Calu3 (cell line): ENCODE measurements at regions not wholly inside any gene's neighbourhood (a gene's known extent, or its start where the extent isn't known, plus 50 kb on each side); places are given as distances from the start of the nearest gene placed in this dataset.

Source experiments
- BruUV-seq: library from RNA; stranded (reverse); fragments of 400-500 nt; replicated peaks from 2 replicates; lab custom pipeline; 2021; lab: Mats Ljungman, UMichigan
- CTCF ChIA-PET: fragments of 300-600 bp; sonication (Branson Sonifier 250); formaldehyde crosslinking; loops from one replicate; lab custom pipeline; 2022; ENCODE audit warnings: antibody characterized with exemption; lab: Charles Lee
- DNase-seq: peaks from one replicate; pipeline ENCODE4 v3.0.0; 2022
- H3K27ac Mint-ChIP-seq: one replicate; pipeline ENCODE4 v1.8.0; 2022; ENCODE audit warnings: mixed read lengths; ENCODE audit not compliant: unreplicated experiment
- H3K27me3 Mint-ChIP-seq: one replicate; pipeline ENCODE4 v1.8.0; 2022; ENCODE audit warnings: mixed read lengths; ENCODE audit not compliant: unreplicated experiment
- H3K36me3 Mint-ChIP-seq: one replicate; pipeline ENCODE4 v1.8.0; 2022; ENCODE audit warnings: mild to moderate bottlenecking, moderate library complexity, mixed read lengths; ENCODE audit not compliant: insufficient read depth, unreplicated experiment
- H3K4me1 Mint-ChIP-seq: one replicate; pipeline ENCODE4 v1.8.0; 2022; ENCODE audit warnings: mild to moderate bottlenecking, low read depth, mixed read lengths; ENCODE audit not compliant: unreplicated experiment
- H3K4me3 Mint-ChIP-seq: one replicate; pipeline ENCODE4 v1.8.0; 2022; ENCODE audit warnings: mild to moderate bottlenecking, low read depth, moderate library complexity, mixed read lengths; ENCODE audit not compliant: unreplicated experiment
- H3K9me3 Mint-ChIP-seq: one replicate; pipeline ENCODE4 v1.8.0; 2022; ENCODE audit warnings: low read depth, mixed read lengths; ENCODE audit not compliant: unreplicated experiment
- intact Hi-C: fragments of 100-400 bp; cut with micrococcal nuclease; formaldehyde crosslinking; loops from one replicate; pipeline ENCODE4 v1.10.0; 2022; ENCODE audit not compliant: unreplicated experiment
- TF ChIP-seq, protein P1 (sequence below): fragments of 200-600 bp; IDR thresholded peaks from one replicate; pipeline ENCODE4 v1.8.0; 2022; ENCODE audit warnings: antibody characterized with exemption; ENCODE audit not compliant: unreplicated experiment

DNA sequence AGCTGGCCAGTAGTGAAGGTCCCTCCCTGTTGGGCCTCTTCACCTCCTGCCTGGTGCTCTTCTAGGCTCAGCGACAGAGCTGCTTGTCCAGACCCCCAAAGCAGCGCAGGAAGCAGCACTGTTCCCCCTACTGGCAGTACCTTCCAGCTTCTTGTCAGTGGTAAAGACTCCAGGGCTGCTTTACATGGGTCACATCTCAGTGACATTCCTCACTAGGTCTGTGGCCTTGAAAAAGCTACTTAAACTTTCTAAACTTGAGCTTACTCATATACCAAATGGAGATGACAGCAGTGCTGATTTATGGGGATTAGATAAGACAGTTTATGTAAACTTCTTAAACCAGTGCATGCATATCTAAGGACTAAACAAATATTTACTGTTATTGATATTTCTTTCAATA is 117.3 kb downstream of the FAT4 start:
- H3K27me3 Mint-ChIP-seq: no peaks in the 10 kb centered on the region
- no peak overlapping the region for H3K4me3 Mint-ChIP-seq
- BruUV-seq: no TSS peak
- H3K36me3 Mint-ChIP-seq: no peaks in the 10 kb centered on the region
- no peak overlapping the region for H3K27ac Mint-ChIP-seq
- CTCF ChIA-PET: no interaction called here
- intact Hi-C loops: no loop called here
- H3K9me3 Mint-ChIP-seq: peaks cover 4% of the 10 kb centered on the region
- H3K4me1 Mint-ChIP-seq: no peaks in the 10 kb centered on the region
- TF ChIP-seq, protein P1, sequence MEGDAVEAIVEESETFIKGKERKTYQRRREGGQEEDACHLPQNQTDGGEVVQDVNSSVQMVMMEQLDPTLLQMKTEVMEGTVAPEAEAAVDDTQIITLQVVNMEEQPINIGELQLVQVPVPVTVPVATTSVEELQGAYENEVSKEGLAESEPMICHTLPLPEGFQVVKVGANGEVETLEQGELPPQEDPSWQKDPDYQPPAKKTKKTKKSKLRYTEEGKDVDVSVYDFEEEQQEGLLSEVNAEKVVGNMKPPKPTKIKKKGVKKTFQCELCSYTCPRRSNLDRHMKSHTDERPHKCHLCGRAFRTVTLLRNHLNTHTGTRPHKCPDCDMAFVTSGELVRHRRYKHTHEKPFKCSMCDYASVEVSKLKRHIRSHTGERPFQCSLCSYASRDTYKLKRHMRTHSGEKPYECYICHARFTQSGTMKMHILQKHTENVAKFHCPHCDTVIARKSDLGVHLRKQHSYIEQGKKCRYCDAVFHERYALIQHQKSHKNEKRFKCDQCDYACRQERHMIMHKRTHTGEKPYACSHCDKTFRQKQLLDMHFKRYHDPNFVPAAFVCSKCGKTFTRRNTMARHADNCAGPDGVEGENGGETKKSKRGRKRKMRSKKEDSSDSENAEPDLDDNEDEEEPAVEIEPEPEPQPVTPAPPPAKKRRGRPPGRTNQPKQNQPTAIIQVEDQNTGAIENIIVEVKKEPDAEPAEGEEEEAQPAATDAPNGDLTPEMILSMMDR: no peak
- no peak for DNase-seq

DNA sequence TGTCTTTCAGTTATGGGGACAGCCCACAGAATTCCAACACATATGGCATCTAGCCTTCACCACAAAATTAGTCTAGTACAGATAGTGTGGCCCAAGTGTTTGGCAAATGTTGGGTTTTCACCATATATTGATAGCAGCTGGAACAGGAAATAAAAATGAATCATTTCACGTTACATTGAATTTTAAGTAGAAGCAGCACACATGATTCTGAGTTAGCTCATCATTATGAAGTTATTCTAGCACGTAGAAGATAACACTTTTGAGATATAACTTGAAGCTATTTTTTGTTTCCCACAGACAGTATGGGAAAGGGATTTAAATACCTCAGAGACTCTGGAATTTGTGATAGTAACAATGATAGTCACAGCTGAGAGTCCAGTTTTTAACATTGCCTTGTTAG is 118.7 kb downstream of the FAT4 start:
- CTCF ChIA-PET: no interaction called here
- Mint-ChIP-seq H3K36me3 (no peaks in the 10 kb centered on the region), H3K9me3 (peaks cover 4% of the 10 kb centered on the region), H3K27ac (no peak overlapping the region), H3K27me3 (no peaks in the 10 kb centered on the region), H3K4me3 (no peak overlapping the region), H3K4me1 (no peaks in the 10 kb centered on the region)
- no peak for DNase-seq
- TF ChIP-seq, protein P1: no peak
- no TSS peak for BruUV-seq
- intact Hi-C loops: no loop called here

DNA sequence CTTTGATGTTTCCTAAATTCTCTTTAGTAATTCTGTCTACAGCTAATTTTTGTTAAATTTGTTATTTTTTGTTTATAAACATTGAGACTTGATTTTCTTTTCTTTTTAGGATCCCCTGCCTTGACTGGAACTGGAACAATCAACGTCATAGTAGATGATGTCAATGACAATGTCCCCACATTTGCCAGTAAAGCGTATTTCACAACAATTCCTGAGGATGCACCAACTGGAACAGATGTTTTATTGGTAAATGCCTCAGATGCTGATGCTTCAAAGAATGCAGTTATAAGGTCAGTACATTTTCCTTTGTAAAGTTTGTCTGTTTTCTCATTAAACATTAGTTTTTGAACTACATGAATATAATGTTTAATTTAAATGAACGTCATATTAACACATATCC is 119.4 kb downstream of the FAT4 start:
- H3K9me3 Mint-ChIP-seq: peaks cover 4% of the 10 kb centered on the region
- H3K27ac Mint-ChIP-seq: no peak overlapping the region
- no peaks in the 10 kb centered on the region for H3K27me3 Mint-ChIP-seq
- no peaks in the 10 kb centered on the region for H3K36me3 Mint-ChIP-seq
- TF ChIP-seq, protein P1: no peak
- BruUV-seq: no TSS peak
- no peak overlapping the region for H3K4me3 Mint-ChIP-seq
- CTCF ChIA-PET: no interaction called here
- H3K4me1 Mint-ChIP-seq: no peaks in the 10 kb centered on the region
- no peak for DNase-seq
- intact Hi-C loops: no loop called here

DNA sequence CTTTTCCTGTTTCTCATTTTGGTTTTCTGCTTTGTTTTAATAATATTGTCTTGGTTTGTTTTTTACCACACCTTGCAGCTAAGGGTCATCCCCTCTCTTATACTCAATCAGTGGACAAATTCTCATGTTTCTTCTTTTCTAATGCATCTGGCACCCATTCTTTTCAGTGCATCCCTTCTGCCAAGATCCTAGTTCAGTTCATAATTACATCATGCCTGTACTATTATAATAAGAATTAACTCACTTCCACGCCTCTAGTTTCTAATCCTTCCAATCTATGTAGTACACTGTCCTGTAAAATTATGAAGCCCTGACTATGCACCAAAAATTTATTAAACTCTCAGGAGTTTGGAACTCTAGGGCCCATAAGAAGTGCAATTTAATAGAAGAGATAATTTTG is 126.1 kb downstream of the FAT4 start:
- BruUV-seq: no TSS peak
- no peak overlapping the region for H3K27ac Mint-ChIP-seq

More for the DNA sequence above, 126.1 kb downstream of the FAT4 start:
- Mint-ChIP-seq H3K27me3 (no peaks in the 10 kb centered on the region), H3K4me1 (no peaks in the 10 kb centered on the region), H3K9me3 (no peaks in the 10 kb centered on the region), H3K36me3 (no peaks in the 10 kb centered on the region), H3K4me3 (no peak overlapping the region)
- intact Hi-C loops: no loop called here
- CTCF ChIA-PET: no interaction called here
- TF ChIP-seq, protein P1: no peak
- DNase-seq: no peak
